ENCODE measurements at regions not wholly inside any gene's neighbourhood (a gene's known extent, or its start where the extent isn't known, plus 50 kb on each side); places are given as distances from the start of the nearest gene placed in this dataset.

GRCh38 chr11:45512471-45513148 is 152.8 kb downstream of the CHST1 start:
- H4K20me1 ChIP-seq (ENCODE audit: insufficient read depth, low read length) = no peaks in the 10 kb centered on the region
- no peak overlapping the region for H3K4me2 ChIP-seq (ENCODE audit: low read depth, low read length)
- no peaks in the 10 kb centered on the region for H3K9me1 ChIP-seq (ENCODE audit: insufficient read depth, low read length)
- no peaks in the 10 kb centered on the region for H3K9me3 ChIP-seq (ENCODE audit: control insufficient read depth, insufficient read depth, low read length)
- CTCF ChIA-PET = no interaction called here
- no peak overlapping the region for H4K5ac ChIP-seq (ENCODE audit: low read depth, low read length)
- H3K4ac ChIP-seq (ENCODE audit: low read depth, low read length) = no peak overlapping the region
- H3K56ac ChIP-seq (ENCODE audit: extremely low read depth, insufficient read depth, low read length) = no peak overlapping the region
- H3K18ac ChIP-seq (ENCODE audit: low read depth, low read length) = no peak overlapping the region
- no peak overlapping the region for H2BK15ac ChIP-seq (ENCODE audit: low read depth, low read length)
- no peak overlapping the region for H3K14ac ChIP-seq (replicated peaks; ENCODE audit: low read depth, low read length)
- H2AK9ac ChIP-seq (replicated peaks; ENCODE audit: low read depth, low read length, poor library complexity) = no peak overlapping the region
- H2AFZ ChIP-seq (replicated peaks; ENCODE audit: low read length, poor library complexity) = no peak overlapping the region
- POLR2A ChIA-PET (ENCODE audit: unreplicated experiment) = no interaction called here
- no peak overlapping the region for H3K4me3 ChIP-seq (ENCODE audit: insufficient read depth, low read depth, low read length)
- H2AK5ac ChIP-seq (ENCODE audit: low read depth, low read length) = no peak overlapping the region
- ATAC-seq (ENCODE audit: low read depth) = no peak
- no peaks in the 10 kb centered on the region for H3K79me1 ChIP-seq (ENCODE audit: low read depth in 1 of 2, low read length in 2 of 2)
- H3K36me3 ChIP-seq (ENCODE audit: control insufficient read depth, insufficient read depth, low read length) = no peaks in the 10 kb centered on the region
- TF ChIP-seq RCOR1 (IDR thresholded peaks at IDR 0.05; ENCODE audit: insufficient replicate concordance, low read length) (no peak), CTCF (conservative IDR thresholded peaks at IDR 0.05; ENCODE audit: low read depth, low read length) (no peak)
- no peak overlapping the region for H2BK20ac ChIP-seq (ENCODE audit: low read depth, low read length)
- no peak for DNase-seq
- no peak overlapping the region for H3K9ac ChIP-seq (ENCODE audit: low read depth, low read length)
- in situ Hi-C loops (cut with MboI; ENCODE audit: low sequenced_read_pairs) (no loop called here), intact Hi-C loops (cut with micrococcal nuclease) (no loop called here), dilution Hi-C loops (cut with HindIII; ENCODE audit: low sequenced_read_pairs, unreplicated experiment) (no loop called here)
- no peaks in the 10 kb centered on the region for H3K4me1 ChIP-seq (ENCODE audit: control insufficient read depth, insufficient read depth, low read length)
- no peak overlapping the region for H4K8ac ChIP-seq (ENCODE audit: low read depth in 2 of 2, low read length in 2 of 2)
- BruUV-seq (replicated peaks) = no TSS peak
- WGBS, 2 experiments (ENCODE audit: extremely low coverage in 2 of 2, insufficient read length in 1 of 2) = no CpG with 5 or more reads among the region's 3 CpGs
- no peak overlapping the region for H4K91ac ChIP-seq (ENCODE audit: insufficient read depth, low read depth, low read length)
- H2BK5ac ChIP-seq (ENCODE audit: low read depth, low read length, poor library complexity, severe bottlenecking) = no peak overlapping the region
- H2BK120ac ChIP-seq (ENCODE audit: low read depth, low read length) = no peak overlapping the region
- H3K27ac ChIP-seq (ENCODE audit: insufficient read depth, low read length) = no peak overlapping the region
- H3K23ac ChIP-seq (ENCODE audit: low read depth, low read length) = no peak overlapping the region
- no peaks in the 10 kb centered on the region for H3K27me3 ChIP-seq (ENCODE audit: control insufficient read depth, insufficient read depth, low read length)

Data from IMR-90 (cell line).